ENCODE measurements at regions not wholly inside any gene's neighbourhood (a gene's known extent, or its start where the extent isn't known, plus 50 kb on each side); places are given as distances from the start of the nearest gene placed in this dataset.

- no peak for DNase-seq
Measured at GRCh38 chr5:91235271-91235694, 147.8 kb downstream of the ARRDC3 start.

GRCh38 chr5:91232523-91232922, 150.6 kb downstream of the ARRDC3 start:
- no peak for DNase-seq

DNA sequence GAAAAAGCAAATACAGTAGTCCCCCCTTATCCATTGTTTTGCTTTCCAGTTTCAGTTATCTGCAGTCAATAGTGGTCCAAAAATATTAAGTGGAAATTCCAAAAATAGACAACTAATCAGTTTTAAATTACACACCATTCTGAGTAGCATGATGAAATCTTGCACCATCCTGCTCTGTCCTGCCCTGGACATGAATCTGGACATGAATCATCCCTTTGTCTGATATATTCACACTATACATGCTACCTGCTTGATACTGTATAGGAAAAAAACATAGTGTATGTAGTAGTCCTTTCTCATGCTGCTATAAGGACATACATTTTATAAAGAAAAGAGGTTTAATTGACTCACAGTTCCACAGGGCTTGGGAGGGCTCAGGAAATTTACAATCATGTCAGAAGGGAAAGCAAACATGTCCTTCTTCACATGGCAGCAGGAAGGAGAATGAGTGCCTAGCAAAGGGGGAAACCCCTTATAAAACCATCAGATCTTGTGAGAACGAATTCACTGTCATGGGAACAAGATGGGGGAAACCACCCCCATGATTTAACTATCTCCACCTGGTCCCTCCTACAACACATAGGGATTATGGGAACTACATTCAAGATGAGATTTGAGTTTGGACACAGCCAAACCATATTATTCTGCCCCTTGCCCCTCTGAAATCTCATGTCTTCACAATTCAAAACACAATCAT, 153.9 kb downstream of the ARRDC3 start:
- no peak for DNase-seq

- DNase-seq = no peak
Measured at GRCh38 chr5:91228188-91228587, 154.9 kb downstream of the ARRDC3 start.

GRCh38 chr5:91225848-91226686, 157.1 kb downstream of the ARRDC3 start:
- DNase-seq = peak; percentile 81

- DNase-seq = peak; percentile 83
Measured at GRCh38 chr5:91224969-91225368, 158.1 kb downstream of the ARRDC3 start.

DNA sequence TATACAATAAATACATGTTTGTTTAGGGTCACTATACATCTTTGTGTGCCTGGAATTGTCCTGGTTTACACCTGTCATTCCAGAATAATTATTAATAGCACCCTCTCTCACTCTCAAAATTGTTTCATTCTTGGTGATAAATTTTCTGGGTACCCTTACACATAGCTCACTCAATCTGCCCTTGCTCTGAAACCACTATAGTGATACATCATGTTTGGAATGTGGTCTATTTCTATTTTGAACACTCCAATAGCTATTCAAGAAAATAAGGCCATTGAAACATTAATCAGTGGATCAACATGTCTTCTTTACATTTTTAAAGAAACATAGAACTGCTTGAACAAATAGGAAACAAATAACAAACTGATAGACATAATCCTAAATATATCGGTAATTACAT, 158.7 kb downstream of the ARRDC3 start:
- no peak for DNase-seq

DNA sequence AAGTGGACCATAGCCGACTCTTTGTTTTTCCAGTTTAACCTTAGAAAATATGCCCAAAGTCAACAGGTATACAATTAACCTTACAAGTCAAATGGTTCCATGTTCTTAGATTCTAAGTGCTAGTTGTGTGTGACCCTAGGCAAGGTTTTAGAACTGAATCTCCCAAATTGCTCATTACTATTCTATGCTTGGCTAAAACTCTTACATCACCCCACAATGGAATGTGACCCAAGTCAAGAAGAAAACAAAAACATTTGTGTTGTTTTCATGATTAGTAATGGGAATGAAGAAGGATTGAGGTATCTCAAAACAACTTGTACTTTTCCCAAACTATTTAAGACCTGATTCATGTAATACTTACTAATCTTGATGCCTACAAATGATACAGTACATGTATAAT, 159.2 kb downstream of the ARRDC3 start:
- DNase-seq = no peak

DNA sequence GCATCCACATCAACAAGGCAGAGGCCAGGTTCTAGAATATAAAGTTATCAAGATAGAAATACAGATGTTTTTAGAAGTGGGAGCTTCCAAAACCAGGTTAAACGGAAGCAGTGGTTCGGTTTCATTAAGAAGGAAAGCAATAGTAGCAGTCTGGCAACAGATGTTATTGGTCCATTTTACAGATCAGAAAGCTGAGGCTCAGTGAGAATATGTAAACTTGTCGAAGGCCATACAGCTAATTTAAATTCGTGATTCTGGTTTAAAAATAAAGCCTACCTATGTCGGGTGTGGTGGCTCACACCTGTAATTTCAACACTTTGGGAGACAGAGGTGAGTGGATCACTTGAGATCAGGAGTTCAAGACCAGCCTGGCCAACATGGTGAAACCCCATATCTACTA, 160.6 kb downstream of the ARRDC3 start:
- DNase-seq = no peak

DNA sequence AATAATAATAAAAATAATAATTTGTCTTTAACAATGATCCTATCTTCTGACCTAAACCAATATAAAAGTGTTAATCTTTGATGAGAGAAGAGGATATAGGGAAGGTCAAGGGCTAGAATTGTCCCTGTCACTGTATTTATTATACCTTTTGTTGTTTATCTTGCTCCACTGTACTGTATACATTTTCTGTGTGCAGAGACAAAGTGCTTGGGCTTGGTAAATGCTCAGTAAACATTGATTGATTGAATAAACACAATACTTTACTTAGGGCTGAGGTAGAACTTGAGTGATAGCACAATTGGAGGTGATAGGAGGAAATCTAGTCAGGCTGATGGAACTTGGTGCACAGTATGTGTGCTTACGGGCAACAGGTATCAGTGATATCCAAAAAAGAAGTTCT, 161.2 kb downstream of the ARRDC3 start:
- no peak for DNase-seq

GRCh38 chr5:91219803-91220371, 163.2 kb downstream of the ARRDC3 start:
- DNase-seq = peak; percentile 42

DNA sequence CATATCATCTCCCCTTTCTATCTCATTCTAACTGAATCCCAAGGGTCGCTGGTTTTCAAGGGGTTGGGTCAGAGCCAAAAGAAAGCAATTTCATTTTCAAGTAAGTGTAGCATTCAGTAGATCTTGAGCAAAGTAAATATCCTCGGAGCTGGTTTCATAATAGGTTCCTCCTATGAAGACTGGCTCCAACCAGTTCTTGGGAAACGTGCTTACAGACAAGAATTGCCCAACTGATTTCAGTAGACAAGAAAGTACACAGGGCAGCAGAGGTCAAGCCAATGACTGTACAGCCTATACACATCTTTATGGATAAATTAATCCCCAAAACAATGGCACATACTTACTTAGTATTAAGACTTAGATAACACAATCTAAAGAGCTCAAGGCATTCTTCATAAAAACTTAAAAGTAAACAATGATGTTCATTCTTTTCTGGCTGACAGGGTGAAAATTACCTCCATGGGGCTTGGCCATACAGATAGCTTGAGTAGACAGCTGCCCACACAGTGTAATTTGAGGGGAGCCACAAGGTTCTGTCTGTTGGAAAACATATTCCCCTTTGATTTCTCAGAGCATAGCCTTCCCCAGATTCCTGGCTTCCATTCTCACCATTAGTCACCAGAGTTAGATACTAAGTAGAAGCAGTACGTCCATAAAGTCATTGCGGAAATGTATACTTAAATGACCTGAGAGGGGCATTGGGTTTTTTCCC, 163.9 kb downstream of the ARRDC3 start:
- DNase-seq = peak; percentile 71

DNA sequence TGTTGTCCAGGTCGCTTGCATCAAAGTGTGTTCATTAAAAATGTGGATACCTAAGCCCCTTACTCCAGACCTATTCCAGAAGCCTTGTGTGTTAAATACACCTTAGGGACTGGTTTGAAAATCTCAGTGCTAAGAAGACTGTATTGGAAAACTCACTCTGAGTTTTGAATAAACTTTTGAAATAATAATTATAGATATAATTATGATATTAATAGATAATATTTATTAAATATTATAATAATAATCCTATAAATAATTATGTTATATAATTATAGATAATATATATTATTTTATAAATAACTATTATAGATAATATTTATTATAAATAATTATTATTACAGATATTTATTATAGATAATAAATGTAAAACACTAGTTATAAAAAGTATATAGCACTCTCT, 165.3 kb downstream of the ARRDC3 start:
- DNase-seq = no peak

DNA sequence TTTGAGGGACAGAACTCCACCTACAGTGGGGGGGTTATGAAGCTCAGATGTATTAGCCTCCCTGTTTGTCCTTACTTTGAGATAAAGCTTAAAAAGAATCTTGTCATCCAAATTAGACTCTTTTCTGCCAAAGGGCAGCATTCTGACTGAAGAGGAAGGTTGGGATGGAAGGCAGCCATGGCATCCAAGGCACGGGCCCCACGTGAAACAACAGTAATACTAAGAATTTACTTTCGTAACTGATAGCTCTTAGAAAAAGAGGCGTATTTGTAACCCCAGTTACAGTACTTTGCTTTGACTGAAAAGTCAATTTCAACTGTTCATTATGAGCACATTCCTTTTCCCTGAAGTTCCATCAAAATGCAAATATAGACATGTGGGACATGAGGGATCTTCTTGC, 168.5 kb downstream of the ARRDC3 start:
- DNase-seq = no peak
